H9 (cell line): ENCODE measurements at regions not wholly inside any gene's neighbourhood (a gene's known extent, or its start where the extent isn't known, plus 50 kb on each side); places are given as distances from the start of the nearest gene placed in this dataset.
"Not testable (repeated sequence)": the region's sequence is repeated elsewhere in the genome, so short reads cannot be mapped to it uniquely, and the experiment has no call there.

Experiments
- DNase-seq: peaks from one replicate; pipeline ENCODE4 v3.0.0-alpha.2; 2017
- H2AFZ ChIP-seq: one replicate; pipeline ENCODE4 v1.6.1; 2013; ENCODE audit warnings: mild to moderate bottlenecking, low read length, control low read depth, moderate library complexity
- H2AK5ac ChIP-seq: 2 replicates; pipeline ENCODE4 v1.6.1; 2013; ENCODE audit warnings: low read length, control low read depth, mixed read lengths; ENCODE audit not compliant: insufficient read length
- H2BK120ac ChIP-seq: one replicate; pipeline ENCODE4 v1.6.1; 2013; ENCODE audit warnings: low read depth, mild to moderate bottlenecking, low read length, control low read depth, inconsistent platforms; ENCODE audit not compliant: poor library complexity, severe bottlenecking
- H2BK12ac ChIP-seq: 2 replicates; pipeline ENCODE4 v1.6.1; 2013; ENCODE audit warnings: low read length, control low read depth, mixed read lengths, low read depth; ENCODE audit not compliant: insufficient read length
- H2BK15ac ChIP-seq: 2 replicates; pipeline ENCODE4 v1.6.1; 2013; ENCODE audit warnings: low read depth, low read length, control low read depth
- H2BK20ac ChIP-seq: one replicate; pipeline ENCODE4 v1.6.1; 2013; ENCODE audit warnings: low read depth, mild to moderate bottlenecking, low read length, control low read depth, inconsistent platforms; ENCODE audit not compliant: poor library complexity, severe bottlenecking
- H2BK5ac ChIP-seq: 2 replicates; pipeline ENCODE4 v1.6.1; 2013; ENCODE audit warnings: low read length, control low read depth, mixed read lengths; ENCODE audit not compliant: insufficient read length
- H3K14ac ChIP-seq: 2 replicates; pipeline ENCODE4 v1.6.1; 2013; ENCODE audit warnings: low read length, control low read depth; ENCODE audit not compliant: insufficient read depth
- H3K18ac ChIP-seq: 2 replicates; pipeline ENCODE4 v1.6.1; 2013; ENCODE audit warnings: low read depth, mild to moderate bottlenecking, mixed read lengths, low read length, control low read depth; ENCODE audit not compliant: insufficient read length
- H3K23ac ChIP-seq: 2 replicates; pipeline ENCODE4 v1.6.1; 2013; ENCODE audit warnings: low read length, control low read depth, mixed read lengths, low read depth; ENCODE audit not compliant: insufficient read length
- H3K23me2 ChIP-seq: 2 replicates; pipeline ENCODE4 v1.6.1; 2013; ENCODE audit warnings: low read depth, mild to moderate bottlenecking, mixed read lengths, low read length, control low read depth; ENCODE audit not compliant: insufficient read length, poor library complexity, severe bottlenecking
- H3K27ac ChIP-seq: 2 replicates; pipeline ENCODE4 v1.5.1; 2013; ENCODE audit warnings: low read length, control low read depth, mixed read lengths, low read depth; ENCODE audit not compliant: insufficient read length
- H3K27me3 ChIP-seq: 2 replicates; pipeline ENCODE4 v1.6.1; 2013; ENCODE audit warnings: low read length, control low read depth, inconsistent platforms; ENCODE audit not compliant: insufficient read depth
- H3K4ac ChIP-seq: 2 replicates; pipeline ENCODE4 v1.6.1; 2013; ENCODE audit warnings: low read depth, mild to moderate bottlenecking, control low read depth, inconsistent platforms, low read length, moderate library complexity
- H3K4me1 ChIP-seq: 2 replicates; pipeline ENCODE4 v1.6.1; 2013; ENCODE audit warnings: low read length, control low read depth, inconsistent platforms; ENCODE audit not compliant: insufficient read depth
- H3K4me2 ChIP-seq: 2 replicates; pipeline ENCODE4 v1.6.1; 2013; ENCODE audit warnings: low read length, control low read depth, mixed read lengths; ENCODE audit not compliant: insufficient read length, insufficient read depth
- H3K56ac ChIP-seq: 2 replicates; pipeline ENCODE4 v1.6.1; 2013; ENCODE audit warnings: low read depth, mild to moderate bottlenecking, mixed read lengths, low read length, control low read depth; ENCODE audit not compliant: insufficient read length
- H3K79me1 ChIP-seq: 2 replicates; pipeline ENCODE4 v1.6.1; 2013; ENCODE audit warnings: low read depth, mild to moderate bottlenecking, moderate library complexity, low read length, control low read depth, inconsistent platforms; ENCODE audit not compliant: insufficient read depth, poor library complexity, severe bottlenecking
- H3K79me2 ChIP-seq: 2 replicates; pipeline ENCODE4 v1.6.1; 2013; ENCODE audit warnings: low read length, control low read depth, inconsistent platforms; ENCODE audit not compliant: insufficient read depth
- H3K9ac ChIP-seq: 2 replicates; pipeline ENCODE4 v1.6.1; 2013; ENCODE audit warnings: low read length, control low read depth, mixed read lengths; ENCODE audit not compliant: insufficient read length; ENCODE audit errors: extremely low read depth
- H3K9me3 ChIP-seq: one replicate; pipeline ENCODE4 v1.6.1; 2013; ENCODE audit warnings: low read depth, low read length, inconsistent platforms; ENCODE audit not compliant: control insufficient read depth
- H3T11ph ChIP-seq: one replicate; pipeline ENCODE4 v1.6.1; 2013; ENCODE audit warnings: mild to moderate bottlenecking, low read length, control low read depth, inconsistent platforms
- H4K20me1 ChIP-seq: one replicate; pipeline ENCODE4 v1.6.1; 2013; ENCODE audit not compliant: control insufficient read depth, insufficient read length, insufficient read depth
- H4K5ac ChIP-seq: 2 replicates; pipeline ENCODE4 v1.6.1; 2013; ENCODE audit warnings: low read depth, mild to moderate bottlenecking, mixed read lengths, low read length, control low read depth; ENCODE audit not compliant: insufficient read length
- H4K8ac ChIP-seq: replicated peaks from 2 replicates; pipeline ENCODE4 v1.6.1; 2013; ENCODE audit warnings: low read length, control low read depth, mixed read lengths, low read depth; ENCODE audit not compliant: insufficient read length
- H4K91ac ChIP-seq: 2 replicates; pipeline ENCODE4 v1.6.1; 2013; ENCODE audit warnings: low read depth, mild to moderate bottlenecking, moderate library complexity, mixed read lengths, low read length, control low read depth; ENCODE audit not compliant: insufficient read length
- H3K27ac Mint-ChIP-seq, 3 experiments: 2 replicates in 2 of 3; 3 replicates in 1 of 3; pipeline ENCODE4 v1.8.0; 2020 to 2021; ENCODE audit warnings: mixed read lengths in 3 of 3, mild to moderate bottlenecking in 1 of 3, moderate library complexity in 1 of 3
- H3K27me3 Mint-ChIP-seq: 2 replicates; pipeline ENCODE4 v1.8.0; 2021; ENCODE audit warnings: low read depth, mild to moderate bottlenecking, moderate library complexity, mixed read lengths
- H3K36me3 Mint-ChIP-seq, 3 experiments: 2 replicates in 2 of 3; 3 replicates in 1 of 3; pipeline ENCODE4 v1.8.0; 2020 to 2021; ENCODE audit warnings: low read depth in 3 of 3, mixed read lengths in 3 of 3; ENCODE audit not compliant: insufficient read depth in 1 of 3
- H3K4me1 Mint-ChIP-seq, 2 experiments: 2 replicates each; pipeline ENCODE4 v1.8.0; 2020; ENCODE audit warnings: mixed read lengths in 2 of 2
- H3K4me3 Mint-ChIP-seq, 2 experiments: 2 replicates in 1 of 2; 3 replicates in 1 of 2; pipeline ENCODE4 v1.8.0; 2020 to 2021; ENCODE audit warnings: mild to moderate bottlenecking in 2 of 2, mixed read lengths in 2 of 2, moderate library complexity in 1 of 2
- H3K9me3 Mint-ChIP-seq, 2 experiments: 2 replicates in 1 of 2; 3 replicates in 1 of 2; pipeline ENCODE4 v1.8.0; 2020; ENCODE audit warnings: mild to moderate bottlenecking in 2 of 2, mixed read lengths in 2 of 2, moderate library complexity in 1 of 2
- WGBS: extraction: QIAGEN DNeasy Blood & Tissue Kit; methylation state at CpG from one replicate; pipeline ENCODE4 v1.1.7; 2013; ENCODE audit warnings: missing lambda C conversion rate, low lambda C conversion rate, mixed read lengths; ENCODE audit not compliant: insufficient read length; ENCODE audit errors: extremely low coverage; 5-methylcytosine and 5-hydroxymethylcytosine counted together

DNA sequence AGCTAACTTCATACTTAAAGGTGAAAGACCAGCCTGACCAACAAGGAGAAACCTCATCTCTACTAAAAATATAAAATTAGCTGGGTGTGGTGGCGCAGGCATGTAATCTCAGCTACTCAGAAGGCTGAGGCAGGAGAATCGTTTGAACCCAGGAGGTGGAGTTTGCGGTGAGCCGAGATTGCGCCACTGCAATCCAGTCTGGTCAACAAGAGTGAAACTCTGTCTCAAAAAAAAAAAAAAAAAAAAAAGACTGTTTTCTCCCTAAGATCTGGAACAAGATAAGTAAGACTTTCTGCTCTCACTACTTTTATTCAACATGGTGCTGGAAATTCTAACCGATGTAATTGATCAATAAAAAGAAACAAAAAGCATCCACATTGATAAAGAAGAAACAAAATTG is 131.9 kb upstream of the GALNT2 start:
- H2AK5ac ChIP-seq, H2AFZ ChIP-seq, H2BK12ac ChIP-seq, H3K4ac ChIP-seq, H3K23ac ChIP-seq, H2BK20ac ChIP-seq, H3K27me3 Mint-ChIP-seq, H3K9ac ChIP-seq, H3K4me3 Mint-ChIP-seq, H2BK120ac ChIP-seq, H3K14ac ChIP-seq, H3K18ac ChIP-seq, H4K5ac ChIP-seq, H3K27ac Mint-ChIP-seq, H3K4me1 ChIP-seq, H4K91ac ChIP-seq, H2BK5ac ChIP-seq, H3K4me1 Mint-ChIP-seq, H3K36me3 Mint-ChIP-seq, H3K4me2 ChIP-seq, H3T11ph ChIP-seq, H4K8ac ChIP-seq, H3K23me2 ChIP-seq, H2BK15ac ChIP-seq, H3K56ac ChIP-seq, H3K79me2 ChIP-seq, DNase-seq, H4K20me1 ChIP-seq, H3K79me1 ChIP-seq, H3K27me3 ChIP-seq, H3K27ac ChIP-seq, H3K9me3 ChIP-seq: not testable (repeated sequence)
- no CpG with 5 or more reads among the region's 6 CpGs for WGBS
- peaks cover 9 to 12% of the 10 kb centered on the region in 2 experiments; a peak in 4 of 5 replicates for H3K9me3 Mint-ChIP-seq
